GM12878 (cell line): ENCODE measurements at regions not wholly inside any gene's neighbourhood (a gene's known extent, or its start where the extent isn't known, plus 50 kb on each side); places are given as distances from the start of the nearest gene placed in this dataset.

ENCODE experiments used
- ATAC-seq: fragments of 200-7000 bp; cut with Tn5 transposase; 3 replicates; pipeline ENCODE4 v1.9.1; 2020; ENCODE audit warnings: mild to moderate bottlenecking, moderate library complexity
- BruUV-seq: library from RNA; stranded (reverse); fragments of 400-500 nt; replicated peaks from 2 replicates; lab custom pipeline; 2021; lab: Mats Ljungman, UMichigan
- CTCF ChIA-PET: fragments of 300-600 bp; sonication (Branson Sonifier 250); formaldehyde crosslinking; extraction: SDS; loops from one replicate; lab custom pipeline; 2021; ENCODE audit warnings: inconsistent platforms; lab: Yijun Ruan, JAX
- POLR2A ChIA-PET: fragments of 350-600 bp; formaldehyde crosslinking; extraction: SDS; loops from one replicate; lab custom pipeline; 2021; ENCODE audit warnings: inconsistent platforms; lab: Charles Lee
- RAD21 ChIA-PET: fragments of 300-600 bp; sonication (Branson Sonifier 250); formaldehyde crosslinking; loops from one replicate; lab custom pipeline; 2023; ENCODE audit warnings: antibody characterized with exemption; ENCODE audit not compliant: unreplicated experiment; lab: Charles Lee
- SMC1A ChIA-PET: fragments of 300-600 bp; sonication (Branson Sonifier 250); formaldehyde crosslinking; loops from one replicate; lab custom pipeline; 2023; ENCODE audit not compliant: unreplicated experiment, uncharacterized antibody; lab: Charles Lee
- DNase-seq: peaks from one replicate; pipeline ENCODE4 v3.0.0-alpha.2; 2011; ENCODE audit warnings: low read depth, low spot score
- FAIRE-seq: peaks from 3 replicates; lab custom pipeline; 2011; peaks lifted over from hg19 to GRCh38; lab: Jason Lieb, UNC
- H2AFZ ChIP-seq: 2 replicates; pipeline ENCODE4 v1.6.0; 2011; ENCODE audit warnings: low read depth, low read length, control low read depth; ENCODE audit not compliant: control insufficient read depth
- H3K27ac ChIP-seq: 2 replicates; pipeline ENCODE4 v1.5.1; 2011; ENCODE audit warnings: control low read depth; ENCODE audit not compliant: control insufficient read depth, insufficient read depth
- H3K27me3 ChIP-seq, 2 experiments: replicated peaks in 1 of 2; 2 replicates each; pipeline versions ENCODE4 v1.6.0 to v1.6.1; 2011; ENCODE audit warnings: low read length in 1 of 2; ENCODE audit not compliant: control insufficient read depth in 2 of 2, insufficient read depth in 2 of 2
- H3K36me3 ChIP-seq, 2 experiments: 2 replicates each; pipeline ENCODE4 v1.5.1; 2011; ENCODE audit warnings: low read length in 1 of 2; ENCODE audit not compliant: control insufficient read depth in 2 of 2, insufficient read depth in 2 of 2
- H3K4me1 ChIP-seq: 2 replicates; pipeline ENCODE4 v1.6.1; 2011; ENCODE audit warnings: mild to moderate bottlenecking, low read length, moderate library complexity, mixed read lengths; ENCODE audit not compliant: control insufficient read depth, insufficient read depth
- H3K4me2 ChIP-seq: 2 replicates; pipeline ENCODE4 v1.6.0; 2011; ENCODE audit warnings: control low read depth; ENCODE audit not compliant: control insufficient read depth, insufficient read depth
- H3K4me3 ChIP-seq: fragments of 200-600 bp; sonication (generic); 2 replicates; pipeline ENCODE4 v1.5.1; 2016
- H3K79me2 ChIP-seq: 2 replicates; pipeline ENCODE4 v1.6.0; 2011; ENCODE audit warnings: low read length; ENCODE audit not compliant: control insufficient read depth, insufficient read depth
- H3K9ac ChIP-seq: 2 replicates; pipeline ENCODE4 v1.8.0; 2011; ENCODE audit warnings: low read length, control low read depth, mixed read lengths; ENCODE audit not compliant: control insufficient read depth, insufficient read depth
- H3K9me3 ChIP-seq: replicated peaks from 3 replicates; pipeline ENCODE4 v1.5.1; 2011; ENCODE audit warnings: mild to moderate bottlenecking, low read length; ENCODE audit not compliant: control insufficient read depth, insufficient read depth
- H4K20me1 ChIP-seq: 2 replicates; pipeline ENCODE4 v1.6.0; 2011; ENCODE audit not compliant: control insufficient read depth, insufficient read depth
- CBX3 ChIP-seq: fragments of 200-600 bp; sonication (generic); IDR thresholded peaks from 2 replicates; pipeline ENCODE4 v1.6.1; 2016; ENCODE audit warnings: low read depth, borderline replicate concordance
- CHD4 ChIP-seq: fragments of 200-600 bp; sonication (generic); IDR thresholded peaks from 2 replicates; pipeline ENCODE4 v1.6.1; 2016; ENCODE audit warnings: mild to moderate bottlenecking
- MEF2A ChIP-seq: IDR thresholded peaks from 2 replicates; pipeline ENCODE4 v1.6.1; 2011; ENCODE audit warnings: low read depth, mild to moderate bottlenecking, low read length, moderate library complexity; ENCODE audit not compliant: insufficient read depth
- RB1 ChIP-seq: fragments of 450-650 bp; formaldehyde crosslinking; IDR thresholded peaks from 2 replicates; pipeline ENCODE4 v1.6.1; 2017; ENCODE audit warnings: mild to moderate bottlenecking, borderline replicate concordance
- RELB ChIP-seq: fragments of 450-650 bp; IDR thresholded peaks from 2 replicates; pipeline ENCODE4 v1.6.1; 2017; ENCODE audit warnings: low read depth, mild to moderate bottlenecking, moderate library complexity
- SPI1 ChIP-seq: IDR thresholded peaks from 2 replicates; pipeline ENCODE4 v1.6.1; 2011; ENCODE audit warnings: low read depth, mild to moderate bottlenecking, low read length, moderate library complexity, borderline replicate concordance; ENCODE audit not compliant: insufficient read depth
- TARDBP ChIP-seq: IDR thresholded peaks from 2 replicates; pipeline ENCODE4 v1.6.1; 2016; ENCODE audit warnings: borderline replicate concordance
- ZNF384 ChIP-seq: IDR thresholded peaks from 2 replicates; pipeline ENCODE4 v1.6.1; 2012; ENCODE audit warnings: low read depth, mild to moderate bottlenecking, low read length, improper control_type of control experiment, borderline replicate concordance
- ZNF592 ChIP-seq: fragments of 450-650 bp; IDR thresholded peaks from 2 replicates; pipeline ENCODE4 v1.6.1; 2017; ENCODE audit warnings: mild to moderate bottlenecking, moderate library complexity
- WGBS: methylation state at CpG from one replicate; pipeline ENCODE4 v1.1.6; 2016; ENCODE audit warnings: low lambda C conversion rate; ENCODE audit not compliant: insufficient replicate concordance, insufficient coverage; ENCODE audit errors: missing lambda C conversion rate; 5-methylcytosine and 5-hydroxymethylcytosine counted together
- in situ Hi-C: fragments of 300-500 bp; cut with MboI; formaldehyde crosslinking; loops from 9 replicates; pipeline ENCODE4 v1.14.3; 2018; ENCODE audit warnings: mixed read lengths
- intact Hi-C: fragments of 100-400 bp; cut with micrococcal nuclease; formaldehyde crosslinking; loops from one replicate; pipeline ENCODE4 v1.14.2; 2022; ENCODE audit not compliant: unreplicated experiment

DNA sequence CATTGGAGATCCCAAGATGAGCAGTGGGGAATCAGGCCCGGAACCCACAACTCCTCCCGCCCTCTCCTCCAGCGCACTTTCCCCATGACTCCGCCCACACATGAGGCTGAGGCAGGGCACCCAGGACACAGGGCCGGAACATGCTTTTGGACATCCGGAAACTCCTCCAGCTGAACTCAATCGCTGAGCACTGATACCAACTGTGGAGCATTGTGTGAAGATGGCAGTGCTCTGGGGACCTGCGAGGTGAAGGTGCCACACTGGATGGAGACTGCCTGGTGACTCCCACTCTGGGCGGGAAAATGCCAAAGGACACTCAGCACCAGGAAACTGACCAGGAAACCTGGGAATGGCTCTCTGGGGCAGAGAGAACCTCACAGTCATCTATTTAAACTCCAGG, 189.1 kb downstream of the FAM43A start:
- 52% methylated on average over 9 of the region's 9 CpGs for WGBS
- TF ChIP-seq MEF2A = no peak
- no peak for TF ChIP-seq CHD4
- TF ChIP-seq RELB = no peak
- no peak for TF ChIP-seq CBX3
- no peak for TF ChIP-seq ZNF592
- no peak for TF ChIP-seq RB1
- TF ChIP-seq SPI1 = no peak
- TF ChIP-seq ZNF384 = no peak
- TF ChIP-seq TARDBP = no peak
- ChIA-PET SMC1A (interaction anchor here (0.9 kb wide), 1 partner anchor 15 kb away, joined by 3 read pairs; no protein-coding TSS in a partner anchor), RAD21 (no interaction called here), POLR2A (no interaction called here), CTCF (interaction anchor here (0.6 kb wide), 1 partner anchor 321 kb away, joined by 4 read pairs; no protein-coding TSS in a partner anchor)
- H3K79me2 ChIP-seq = no peaks in the 10 kb centered on the region
- FAIRE-seq = no peak
- H3K9ac ChIP-seq = no peak overlapping the region
- in situ Hi-C loops = no loop called here
- no peaks in the 10 kb centered on the region for H3K36me3 ChIP-seq
- no peak overlapping the region for H3K4me2 ChIP-seq
- H3K27me3 ChIP-seq = peaks cover 0 to 3% of the 10 kb centered on the region in 2 experiments; a peak in 1 of 4 replicates
- DNase-seq = no peak
- H2AFZ ChIP-seq = no peak overlapping the region
- peaks cover 10% of the 10 kb centered on the region; the same call in 1 of the 2 replicates for H3K4me1 ChIP-seq
- no peaks in the 10 kb centered on the region; the same call in 2 of the 3 replicates for H3K9me3 ChIP-seq
- no peaks in the 10 kb centered on the region for H4K20me1 ChIP-seq
- BruUV-seq = no TSS peak
- intact Hi-C loops = no loop called here
- H3K4me3 ChIP-seq = no peak overlapping the region
- H3K27ac ChIP-seq = no peak overlapping the region
- ATAC-seq = no peak
